ENCODE measurements at regions not wholly inside any gene's neighbourhood (a gene's known extent, or its start where the extent isn't known, plus 50 kb on each side); places are given as distances from the start of the nearest gene placed in this dataset.
"Not testable (repeated sequence)": the region's sequence is repeated elsewhere in the genome, so short reads cannot be mapped to it uniquely, and the experiment has no call there.

GRCh38 chr21:6049930-6050329, 4471.5 kb upstream of the TPTE start:
- not testable (repeated sequence) for H3K4me2 ChIP-seq (ENCODE audit: insufficient read depth, low read length); H3K79me2 ChIP-seq (ENCODE audit: insufficient read depth, low read length); H3K9ac ChIP-seq (ENCODE audit: low read depth, low read length); H2AFZ ChIP-seq (ENCODE audit: low read depth, low read length); H3K4me1 ChIP-seq (ENCODE audit: insufficient read depth, low read length); H3K9me3 ChIP-seq (ENCODE audit: insufficient read depth, low read length, severe bottlenecking); ATAC-seq (ENCODE audit: insufficient read depth, low read depth); H3K36me3 ChIP-seq (ENCODE audit: insufficient read depth, low read length); DNase-seq; H3K27ac ChIP-seq (ENCODE audit: low read length); H4K20me1 ChIP-seq (ENCODE audit: insufficient read depth, low read length); H3K27me3 ChIP-seq (ENCODE audit: insufficient read depth, low read length, poor library complexity); H3K4me3 ChIP-seq (ENCODE audit: low read depth in 1 of 2, low read length in 2 of 2)

- H3K9me3 ChIP-seq (ENCODE audit: insufficient read depth, low read length, severe bottlenecking); H3K27me3 ChIP-seq (ENCODE audit: insufficient read depth, low read length, poor library complexity); H3K4me3 ChIP-seq (ENCODE audit: low read depth in 1 of 2, low read length in 2 of 2); H3K4me1 ChIP-seq (ENCODE audit: insufficient read depth, low read length); H3K27ac ChIP-seq (ENCODE audit: low read length); H3K36me3 ChIP-seq (ENCODE audit: insufficient read depth, low read length); H3K9ac ChIP-seq (ENCODE audit: low read depth, low read length); H4K20me1 ChIP-seq (ENCODE audit: insufficient read depth, low read length); H2AFZ ChIP-seq (ENCODE audit: low read depth, low read length); DNase-seq; H3K79me2 ChIP-seq (ENCODE audit: insufficient read depth, low read length); H3K4me2 ChIP-seq (ENCODE audit: insufficient read depth, low read length); ATAC-seq (ENCODE audit: insufficient read depth, low read depth): not testable (repeated sequence)
Observed at GRCh38 chr21:6052109-6052508, 4469.3 kb upstream of the TPTE start.

GRCh38 chr21:6053145-6053544, 4468.2 kb upstream of the TPTE start:
- not testable (repeated sequence) for H3K79me2 ChIP-seq (ENCODE audit: insufficient read depth, low read length); DNase-seq; H4K20me1 ChIP-seq (ENCODE audit: insufficient read depth, low read length); H3K4me1 ChIP-seq (ENCODE audit: insufficient read depth, low read length); H3K27ac ChIP-seq (ENCODE audit: low read length); H3K4me3 ChIP-seq (ENCODE audit: low read depth in 1 of 2, low read length in 2 of 2); H3K27me3 ChIP-seq (ENCODE audit: insufficient read depth, low read length, poor library complexity); H3K9me3 ChIP-seq (ENCODE audit: insufficient read depth, low read length, severe bottlenecking); H3K36me3 ChIP-seq (ENCODE audit: insufficient read depth, low read length); H3K4me2 ChIP-seq (ENCODE audit: insufficient read depth, low read length); H3K9ac ChIP-seq (ENCODE audit: low read depth, low read length); H2AFZ ChIP-seq (ENCODE audit: low read depth, low read length); ATAC-seq (ENCODE audit: insufficient read depth, low read depth)

GRCh38 chr21:6058997-6059396, 4462.4 kb upstream of the TPTE start:
- H3K9me3 ChIP-seq (ENCODE audit: insufficient read depth, low read length, severe bottlenecking); H3K4me2 ChIP-seq (ENCODE audit: insufficient read depth, low read length); H3K27ac ChIP-seq (ENCODE audit: low read length); H3K36me3 ChIP-seq (ENCODE audit: insufficient read depth, low read length); H3K4me3 ChIP-seq (ENCODE audit: low read depth in 1 of 2, low read length in 2 of 2); H4K20me1 ChIP-seq (ENCODE audit: insufficient read depth, low read length); DNase-seq; H3K9ac ChIP-seq (ENCODE audit: low read depth, low read length); ATAC-seq (ENCODE audit: insufficient read depth, low read depth); H3K4me1 ChIP-seq (ENCODE audit: insufficient read depth, low read length); H3K79me2 ChIP-seq (ENCODE audit: insufficient read depth, low read length); H2AFZ ChIP-seq (ENCODE audit: low read depth, low read length); H3K27me3 ChIP-seq (ENCODE audit: insufficient read depth, low read length, poor library complexity): not testable (repeated sequence)

- ATAC-seq (ENCODE audit: insufficient read depth, low read depth); H3K36me3 ChIP-seq (ENCODE audit: insufficient read depth, low read length); H3K4me3 ChIP-seq (ENCODE audit: low read depth in 1 of 2, low read length in 2 of 2); H2AFZ ChIP-seq (ENCODE audit: low read depth, low read length); H3K4me1 ChIP-seq (ENCODE audit: insufficient read depth, low read length); H4K20me1 ChIP-seq (ENCODE audit: insufficient read depth, low read length); H3K27me3 ChIP-seq (ENCODE audit: insufficient read depth, low read length, poor library complexity); H3K79me2 ChIP-seq (ENCODE audit: insufficient read depth, low read length); H3K9me3 ChIP-seq (ENCODE audit: insufficient read depth, low read length, severe bottlenecking); H3K27ac ChIP-seq (ENCODE audit: low read length); DNase-seq; H3K9ac ChIP-seq (ENCODE audit: low read depth, low read length); H3K4me2 ChIP-seq (ENCODE audit: insufficient read depth, low read length): not testable (repeated sequence)
Observed at GRCh38 chr21:6060054-6060681, 4461.2 kb upstream of the TPTE start.

GRCh38 chr21:6066320-6066985, 4454.9 kb upstream of the TPTE start:
- not testable (repeated sequence) for H3K4me2 ChIP-seq (ENCODE audit: insufficient read depth, low read length); H3K27me3 ChIP-seq (ENCODE audit: insufficient read depth, low read length, poor library complexity); ATAC-seq (ENCODE audit: insufficient read depth, low read depth); H4K20me1 ChIP-seq (ENCODE audit: insufficient read depth, low read length); H3K4me1 ChIP-seq (ENCODE audit: insufficient read depth, low read length); DNase-seq; H3K27ac ChIP-seq (ENCODE audit: low read length); H3K79me2 ChIP-seq (ENCODE audit: insufficient read depth, low read length); H3K9ac ChIP-seq (ENCODE audit: low read depth, low read length); H3K9me3 ChIP-seq (ENCODE audit: insufficient read depth, low read length, severe bottlenecking); H2AFZ ChIP-seq (ENCODE audit: low read depth, low read length); H3K36me3 ChIP-seq (ENCODE audit: insufficient read depth, low read length); H3K4me3 ChIP-seq (ENCODE audit: low read depth in 1 of 2, low read length in 2 of 2)

- ATAC-seq (ENCODE audit: insufficient read depth, low read depth); H3K36me3 ChIP-seq (ENCODE audit: insufficient read depth, low read length); H4K20me1 ChIP-seq (ENCODE audit: insufficient read depth, low read length); H3K27me3 ChIP-seq (ENCODE audit: insufficient read depth, low read length, poor library complexity); H3K4me3 ChIP-seq (ENCODE audit: low read depth in 1 of 2, low read length in 2 of 2); H3K4me1 ChIP-seq (ENCODE audit: insufficient read depth, low read length); H3K27ac ChIP-seq (ENCODE audit: low read length); H2AFZ ChIP-seq (ENCODE audit: low read depth, low read length); DNase-seq; H3K79me2 ChIP-seq (ENCODE audit: insufficient read depth, low read length); H3K9me3 ChIP-seq (ENCODE audit: insufficient read depth, low read length, severe bottlenecking); H3K9ac ChIP-seq (ENCODE audit: low read depth, low read length); H3K4me2 ChIP-seq (ENCODE audit: insufficient read depth, low read length): not testable (repeated sequence)
Observed at GRCh38 chr21:6068098-6068831, 4453.1 kb upstream of the TPTE start.

GRCh38 chr21:6070213-6070612, 4451.2 kb upstream of the TPTE start:
- H3K9me3 ChIP-seq (ENCODE audit: insufficient read depth, low read length, severe bottlenecking); H4K20me1 ChIP-seq (ENCODE audit: insufficient read depth, low read length); H3K27me3 ChIP-seq (ENCODE audit: insufficient read depth, low read length, poor library complexity); H3K79me2 ChIP-seq (ENCODE audit: insufficient read depth, low read length); H2AFZ ChIP-seq (ENCODE audit: low read depth, low read length); H3K36me3 ChIP-seq (ENCODE audit: insufficient read depth, low read length); H3K4me2 ChIP-seq (ENCODE audit: insufficient read depth, low read length); H3K9ac ChIP-seq (ENCODE audit: low read depth, low read length); ATAC-seq (ENCODE audit: insufficient read depth, low read depth); H3K4me1 ChIP-seq (ENCODE audit: insufficient read depth, low read length); H3K4me3 ChIP-seq (ENCODE audit: low read depth in 1 of 2, low read length in 2 of 2); DNase-seq; H3K27ac ChIP-seq (ENCODE audit: low read length): not testable (repeated sequence)

All from DND-41 (cell line).